ENCODE measurements at regions not wholly inside any gene's neighbourhood (a gene's known extent, or its start where the extent isn't known, plus 50 kb on each side); places are given as distances from the start of the nearest gene placed in this dataset.
"Not testable (repeated sequence)": the region's sequence is repeated elsewhere in the genome, so short reads cannot be mapped to it uniquely, and the experiment has no call there.

GRCh38 chrX:89562079-89562478 is 359.6 kb upstream of the TGIF2LX start:
- not testable (repeated sequence) for H4K91ac ChIP-seq (ENCODE audit: insufficient read length, low read depth, low read length); H2AFZ ChIP-seq (ENCODE audit: low read length); H3K9ac ChIP-seq (ENCODE audit: extremely low read depth, insufficient read length, low read length); H3K4ac ChIP-seq (ENCODE audit: low read depth, low read length); H3K27me3 Mint-ChIP-seq (ENCODE audit: low read depth); H2BK120ac ChIP-seq (ENCODE audit: low read depth, low read length, poor library complexity, severe bottlenecking); H3T11ph ChIP-seq (ENCODE audit: low read length); H3K4me3 Mint-ChIP-seq; H3K18ac ChIP-seq (ENCODE audit: insufficient read length, low read depth, low read length); H3K9me3 ChIP-seq (ENCODE audit: control insufficient read depth, low read depth, low read length); H2BK5ac ChIP-seq (ENCODE audit: insufficient read length, low read length); H4K20me1 ChIP-seq (ENCODE audit: control insufficient read depth, insufficient read depth, insufficient read length); H3K27me3 ChIP-seq (ENCODE audit: insufficient read depth, low read length); H3K4me1 Mint-ChIP-seq; H3K23ac ChIP-seq (ENCODE audit: insufficient read length, low read depth, low read length); H3K23me2 ChIP-seq (ENCODE audit: insufficient read length, low read depth, low read length, poor library complexity, severe bottlenecking); H3K27ac Mint-ChIP-seq; H4K5ac ChIP-seq (ENCODE audit: insufficient read length, low read depth, low read length); H3K27ac ChIP-seq (ENCODE audit: insufficient read length, low read depth, low read length); H2AK5ac ChIP-seq (ENCODE audit: insufficient read length, low read length); H3K4me2 ChIP-seq (ENCODE audit: insufficient read depth, insufficient read length, low read length); H2BK20ac ChIP-seq (ENCODE audit: low read depth, low read length, poor library complexity, severe bottlenecking); H3K79me2 ChIP-seq (ENCODE audit: insufficient read depth, low read length); H3K4me1 ChIP-seq (ENCODE audit: insufficient read depth, low read length); H3K79me1 ChIP-seq (ENCODE audit: insufficient read depth, low read depth, low read length, poor library complexity, severe bottlenecking); H4K8ac ChIP-seq (replicated peaks; ENCODE audit: insufficient read length, low read depth, low read length); H3K56ac ChIP-seq (ENCODE audit: insufficient read length, low read depth, low read length); H2BK12ac ChIP-seq (ENCODE audit: insufficient read length, low read depth, low read length); DNase-seq; H2BK15ac ChIP-seq (ENCODE audit: low read depth, low read length); H3K14ac ChIP-seq (ENCODE audit: insufficient read depth, low read length)
- WGBS (ENCODE audit: extremely low coverage, insufficient read length, low lambda C conversion rate), result no CpG with 5 or more reads among the region's 4 CpGs
- peaks cover 17 to 19% of the 10 kb centered on the region in 2 experiments for H3K9me3 Mint-ChIP-seq
- peaks cover 12 to 21% (median 15%) of the 10 kb centered on the region in 3 experiments for H3K36me3 Mint-ChIP-seq (ENCODE audit: insufficient read depth in 1 of 3, low read depth in 3 of 3)

DNA sequence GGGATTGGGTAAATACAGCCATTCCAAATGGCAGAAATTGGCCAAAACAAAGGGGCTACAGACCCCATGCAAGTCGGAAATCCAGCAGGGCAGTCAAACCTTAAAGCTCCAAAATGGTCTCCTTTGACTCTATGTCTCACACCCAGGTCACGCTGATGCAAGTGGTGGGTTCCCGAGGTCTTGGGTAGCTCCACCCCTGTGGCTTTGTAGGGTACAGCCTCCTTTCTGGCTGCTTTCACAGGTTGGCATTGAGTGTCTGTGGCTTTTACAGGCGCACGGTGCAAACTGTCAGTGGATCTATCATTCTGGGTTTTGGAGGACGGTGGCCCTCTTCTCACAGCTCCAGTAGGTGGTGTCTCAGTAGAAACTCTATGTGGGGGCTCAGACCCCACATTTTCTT is 358.6 kb upstream of the TGIF2LX start:
- H3K9me3 ChIP-seq (ENCODE audit: control insufficient read depth, low read depth, low read length); H3K27ac Mint-ChIP-seq; H3K18ac ChIP-seq (ENCODE audit: insufficient read length, low read depth, low read length); H4K91ac ChIP-seq (ENCODE audit: insufficient read length, low read depth, low read length); H3K14ac ChIP-seq (ENCODE audit: insufficient read depth, low read length); H3K23ac ChIP-seq (ENCODE audit: insufficient read length, low read depth, low read length); H3K4ac ChIP-seq (ENCODE audit: low read depth, low read length); H3K9ac ChIP-seq (ENCODE audit: extremely low read depth, insufficient read length, low read length); H2AK5ac ChIP-seq (ENCODE audit: insufficient read length, low read length); H3K4me1 Mint-ChIP-seq; H3T11ph ChIP-seq (ENCODE audit: low read length); H2BK5ac ChIP-seq (ENCODE audit: insufficient read length, low read length); H3K27me3 ChIP-seq (ENCODE audit: insufficient read depth, low read length); H3K4me3 Mint-ChIP-seq; H4K5ac ChIP-seq (ENCODE audit: insufficient read length, low read depth, low read length); H3K4me2 ChIP-seq (ENCODE audit: insufficient read depth, insufficient read length, low read length); H2AFZ ChIP-seq (ENCODE audit: low read length); H3K79me2 ChIP-seq (ENCODE audit: insufficient read depth, low read length); H2BK15ac ChIP-seq (ENCODE audit: low read depth, low read length); H3K23me2 ChIP-seq (ENCODE audit: insufficient read length, low read depth, low read length, poor library complexity, severe bottlenecking); H3K27ac ChIP-seq (ENCODE audit: insufficient read length, low read depth, low read length); H2BK12ac ChIP-seq (ENCODE audit: insufficient read length, low read depth, low read length); H3K4me1 ChIP-seq (ENCODE audit: insufficient read depth, low read length); DNase-seq; H2BK20ac ChIP-seq (ENCODE audit: low read depth, low read length, poor library complexity, severe bottlenecking); H3K27me3 Mint-ChIP-seq (ENCODE audit: low read depth); H2BK120ac ChIP-seq (ENCODE audit: low read depth, low read length, poor library complexity, severe bottlenecking); H4K8ac ChIP-seq (replicated peaks; ENCODE audit: insufficient read length, low read depth, low read length); H3K56ac ChIP-seq (ENCODE audit: insufficient read length, low read depth, low read length); H4K20me1 ChIP-seq (ENCODE audit: control insufficient read depth, insufficient read depth, insufficient read length); H3K79me1 ChIP-seq (ENCODE audit: insufficient read depth, low read depth, low read length, poor library complexity, severe bottlenecking): not testable (repeated sequence)
- peaks cover 12 to 21% (median 15%) of the 10 kb centered on the region in 3 experiments for H3K36me3 Mint-ChIP-seq (ENCODE audit: insufficient read depth in 1 of 3, low read depth in 3 of 3)
- H3K9me3 Mint-ChIP-seq, result peaks cover 17 to 19% of the 10 kb centered on the region in 2 experiments
- no CpG with 5 or more reads among the region's 6 CpGs for WGBS (ENCODE audit: extremely low coverage, insufficient read length, low lambda C conversion rate)

All from H9 (cell line).